GM04503 (cell line): ENCODE measurements at regions not wholly inside any gene's neighbourhood (a gene's known extent, or its start where the extent isn't known, plus 50 kb on each side); places are given as distances from the start of the nearest gene placed in this dataset.
"Not testable (repeated sequence)": the region's sequence is repeated elsewhere in the genome, so short reads cannot be mapped to it uniquely, and the experiment has no call there.

Experiments used
- DNase-seq: peaks from one replicate; pipeline ENCODE4 v3.0.0-alpha.2; 2012; ENCODE audit warnings: low read depth

DNA sequence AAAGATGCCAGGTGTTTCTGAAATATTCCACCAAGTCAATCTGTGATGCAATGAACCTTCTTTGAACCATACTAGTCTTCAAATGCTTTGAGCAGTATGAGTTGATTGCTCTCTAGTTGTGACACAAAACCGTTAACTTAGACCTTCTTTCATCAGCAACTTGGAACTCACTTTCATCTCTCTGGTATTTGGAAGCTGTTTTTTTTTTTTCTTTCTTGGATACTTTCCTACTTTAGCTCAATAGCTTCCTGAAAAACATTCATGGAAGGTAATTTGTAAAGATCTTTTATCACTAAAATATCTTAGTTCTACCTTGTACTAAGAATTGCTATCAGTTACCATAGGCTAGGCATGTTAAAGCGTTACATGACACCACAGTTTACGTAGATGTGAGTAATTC, 1071.9 kb upstream of the CHAC2 start:
- no peak for DNase-seq

DNA sequence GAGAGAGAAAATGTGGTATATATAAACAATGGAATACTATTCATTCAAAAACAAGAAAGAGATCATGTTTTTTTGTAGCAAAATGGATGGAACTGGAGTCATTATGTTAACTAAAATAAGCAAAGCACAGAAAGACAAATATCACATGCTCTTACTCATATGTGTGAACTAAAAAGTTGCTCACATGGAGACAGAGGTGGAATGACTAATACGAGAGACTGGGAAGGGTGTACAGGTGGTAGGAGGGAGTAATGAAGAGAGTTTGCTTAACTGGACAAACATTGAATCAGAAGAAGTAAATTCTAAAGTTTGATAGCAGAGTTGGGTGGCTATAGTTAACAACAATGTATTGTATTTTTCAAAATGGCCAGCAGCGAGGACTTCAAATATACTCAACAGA, 1080.7 kb upstream of the CHAC2 start:
- DNase-seq: no peak

DNA sequence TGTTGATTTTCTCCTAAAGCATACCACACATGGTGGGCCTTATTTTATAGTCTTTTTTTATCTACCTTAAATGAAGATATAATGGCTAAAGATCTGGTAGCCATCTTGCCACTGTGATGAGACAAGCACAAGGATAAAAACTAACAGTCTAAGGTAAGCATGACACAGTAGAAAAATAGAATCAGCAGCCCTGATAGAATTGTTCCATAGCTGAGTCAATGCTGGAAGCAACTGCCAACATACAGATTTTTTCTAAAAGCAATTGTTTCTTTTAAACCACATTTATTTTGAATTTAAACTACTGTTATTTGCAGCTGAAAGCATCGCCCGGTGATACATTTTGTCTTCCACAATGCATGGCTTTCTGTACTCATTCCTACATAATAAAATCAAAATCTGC, 1091.5 kb upstream of the CHAC2 start:
- no peak for DNase-seq

DNA sequence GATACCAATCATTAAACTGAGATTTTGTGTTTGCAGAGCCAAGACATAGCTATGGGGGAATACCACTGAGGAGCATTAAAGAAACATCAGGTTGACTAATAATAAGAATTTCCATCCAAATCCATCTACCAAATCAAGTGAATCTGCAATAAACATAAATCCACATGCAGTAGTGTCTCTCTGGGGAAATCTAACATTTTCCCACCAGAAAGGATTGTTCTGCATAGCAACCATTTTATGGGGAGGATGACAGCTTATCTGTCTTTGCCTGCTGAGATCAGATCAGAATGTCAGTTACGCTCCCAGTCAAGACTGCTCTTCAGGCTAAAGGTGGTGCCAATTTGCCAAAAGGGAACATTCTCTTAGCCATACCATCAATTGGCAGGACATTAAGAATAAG, 1098.9 kb upstream of the CHAC2 start:
- DNase-seq: no peak

DNA sequence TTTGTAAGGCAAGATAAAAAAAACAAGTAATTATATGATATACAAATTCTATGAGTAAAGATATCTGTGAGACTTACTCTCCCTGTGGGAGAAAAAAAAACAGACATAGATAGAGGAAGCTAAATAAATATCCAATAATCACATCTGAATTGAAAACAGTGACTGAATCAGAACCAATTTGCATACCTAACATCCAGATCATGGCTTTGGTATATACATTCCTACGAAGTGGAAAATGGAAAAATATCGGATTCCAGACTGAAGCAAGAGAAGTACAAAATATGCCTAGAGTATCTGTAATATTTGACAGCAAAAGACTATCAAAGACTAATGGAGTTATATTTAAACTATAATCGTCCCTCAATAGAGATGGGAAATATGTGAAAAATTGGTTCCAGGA, 1108.1 kb upstream of the CHAC2 start:
- no peak for DNase-seq

DNA sequence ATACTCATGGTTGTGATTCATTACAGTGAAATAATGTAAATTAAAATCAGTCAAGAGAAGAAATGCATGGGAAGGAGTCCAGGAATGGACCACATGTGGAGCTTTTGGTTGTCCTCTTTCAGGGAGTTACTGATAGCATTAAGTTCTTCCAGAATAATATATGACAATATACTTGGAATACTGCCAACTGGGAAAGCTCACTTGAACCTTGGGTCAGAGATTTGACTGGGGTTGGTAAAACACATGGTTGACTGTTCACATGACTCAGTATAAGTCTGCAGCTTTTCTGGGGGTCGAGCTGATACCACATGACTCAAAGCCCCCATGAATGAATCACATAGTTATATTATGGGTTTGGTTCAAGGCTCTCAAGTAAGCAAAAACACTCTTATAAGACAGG, 1109.0 kb upstream of the CHAC2 start:
- no peak for DNase-seq

DNA sequence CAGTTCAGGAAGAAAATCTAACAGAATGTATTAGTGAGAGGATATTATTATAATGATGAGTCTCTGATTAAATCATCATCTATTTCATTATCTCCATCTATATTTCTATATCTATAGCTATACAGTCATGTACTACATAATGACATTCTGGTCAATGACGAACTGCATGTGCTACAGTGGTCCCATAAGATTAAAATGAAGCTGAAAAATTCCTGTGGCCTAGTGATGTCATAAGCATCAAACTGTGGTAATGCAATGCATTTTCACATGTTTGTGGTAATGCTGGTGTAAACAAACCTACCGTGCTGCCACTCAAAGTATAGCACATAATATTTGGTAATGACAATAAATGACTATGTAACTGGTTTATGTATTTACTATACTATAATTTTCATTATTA, 1127.9 kb upstream of the CHAC2 start:
- DNase-seq: no peak

DNA sequence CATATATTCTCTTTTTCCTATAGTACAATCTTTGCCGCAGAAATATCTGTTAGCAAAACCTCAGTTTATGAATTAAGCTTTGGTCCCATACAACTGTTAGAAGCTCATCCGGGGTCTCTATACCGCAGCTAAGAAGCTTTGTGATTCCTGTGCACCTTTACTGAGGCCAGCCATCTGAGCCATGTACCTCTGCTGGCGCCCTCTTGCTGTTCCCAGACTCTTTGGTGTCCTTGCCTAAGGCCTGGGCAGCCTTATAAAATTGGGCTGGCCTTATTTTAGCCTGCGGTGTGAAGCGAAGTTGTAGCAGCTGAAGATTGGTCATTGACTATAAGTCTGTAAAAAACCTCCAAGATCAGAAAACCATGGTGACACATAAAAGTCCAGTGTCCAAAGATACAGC, 1135.1 kb upstream of the CHAC2 start:
- DNase-seq: no peak

DNA sequence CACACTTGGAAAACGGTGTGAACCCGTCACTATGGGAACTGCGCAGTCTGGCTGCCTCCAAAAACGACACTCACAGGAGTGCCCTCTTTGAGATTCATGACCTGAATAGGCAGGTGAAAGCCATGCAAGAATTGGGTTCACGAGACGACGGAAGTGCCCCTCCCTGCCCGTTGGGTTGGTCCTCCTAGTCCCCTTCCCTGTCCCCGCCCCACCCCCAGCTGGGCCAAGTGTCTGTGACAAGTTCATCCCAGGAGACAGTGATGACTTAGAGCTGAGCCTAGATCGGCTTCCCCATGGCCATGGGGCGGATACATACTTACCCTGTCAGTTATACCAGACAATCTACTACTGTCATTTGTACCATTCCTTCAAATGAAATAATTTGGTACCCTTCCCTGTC, 1137.7 kb upstream of the CHAC2 start:
- no peak for DNase-seq

DNA sequence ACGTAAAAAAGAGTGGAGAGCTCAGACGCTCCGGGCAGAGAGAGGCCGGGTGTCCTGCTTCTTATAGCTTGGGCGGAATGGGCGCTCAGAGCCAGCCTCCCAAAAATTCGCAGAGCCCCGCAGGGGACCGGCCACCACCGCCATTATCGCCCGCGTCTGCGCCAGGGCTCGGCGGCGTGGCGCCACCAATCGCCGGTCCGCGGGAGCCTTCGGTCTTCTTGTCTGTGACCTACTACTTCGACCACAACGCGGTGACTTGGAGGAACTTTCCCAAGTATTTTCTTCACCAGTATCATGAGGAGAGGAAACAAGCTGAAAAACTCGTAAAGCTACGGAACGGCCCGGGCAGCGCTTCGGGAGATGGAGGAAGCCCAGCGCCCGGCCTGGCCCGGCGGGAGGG, 1138.1 kb upstream of the CHAC2 start:
- DNase-seq: no peak

DNA sequence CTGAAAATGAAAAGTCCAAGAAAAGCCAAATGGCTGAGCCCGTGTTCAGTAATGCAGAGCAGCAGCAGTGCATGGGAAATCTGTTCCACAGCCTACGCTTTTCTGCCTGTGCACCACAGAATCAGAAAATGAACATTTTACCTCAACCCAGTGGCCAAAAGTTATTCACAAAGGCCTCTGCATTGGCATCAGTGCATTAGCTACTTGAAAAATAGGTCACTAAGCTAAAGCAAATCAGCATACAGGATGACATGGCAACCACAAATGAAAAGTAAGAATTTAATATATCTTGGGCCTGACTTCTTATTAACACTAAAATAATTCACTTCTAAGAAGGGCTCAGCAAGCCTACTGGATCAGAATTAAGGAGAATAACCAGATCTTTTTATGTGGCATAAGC, 1145.3 kb upstream of the CHAC2 start:
- no peak for DNase-seq

DNA sequence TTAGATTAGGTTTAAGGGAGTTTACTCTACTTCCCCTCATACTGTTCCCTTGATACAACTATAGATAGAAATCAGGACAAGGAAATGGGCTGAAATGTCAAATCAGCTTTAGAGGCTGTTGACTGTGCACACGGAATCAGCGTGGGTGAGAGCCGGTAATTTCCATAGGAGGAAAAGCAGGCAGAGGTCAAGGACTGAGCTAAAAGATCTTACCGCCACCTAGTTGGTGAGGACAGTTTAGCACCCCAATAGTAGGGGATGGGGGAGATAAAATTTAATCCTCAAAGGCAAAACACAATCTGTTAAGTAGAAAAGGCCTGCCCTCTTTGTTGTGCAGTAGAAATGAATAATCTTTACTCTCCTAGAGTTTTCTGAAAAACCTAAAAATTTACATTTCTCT, 1154.5 kb upstream of the CHAC2 start:
- no peak for DNase-seq

DNA sequence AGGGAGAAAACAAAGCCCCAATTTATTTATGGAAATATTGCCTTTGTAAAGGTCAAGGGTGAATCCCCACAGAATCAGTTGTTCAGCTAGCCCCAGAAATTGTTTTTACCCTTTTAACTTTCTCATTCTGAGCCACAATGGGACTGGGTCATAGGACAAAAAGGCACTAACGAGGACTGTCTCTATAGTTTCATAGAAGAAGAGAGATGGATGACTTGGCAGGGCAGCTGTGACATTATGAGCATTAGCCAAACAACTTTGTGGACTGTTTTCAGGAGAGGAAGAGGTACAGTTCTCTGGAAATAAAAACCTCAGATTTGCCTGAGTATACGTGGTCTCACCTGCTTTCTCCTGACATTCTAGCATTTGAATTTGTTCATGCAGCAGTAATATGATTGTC, 1155.8 kb upstream of the CHAC2 start:
- DNase-seq: no peak

DNA sequence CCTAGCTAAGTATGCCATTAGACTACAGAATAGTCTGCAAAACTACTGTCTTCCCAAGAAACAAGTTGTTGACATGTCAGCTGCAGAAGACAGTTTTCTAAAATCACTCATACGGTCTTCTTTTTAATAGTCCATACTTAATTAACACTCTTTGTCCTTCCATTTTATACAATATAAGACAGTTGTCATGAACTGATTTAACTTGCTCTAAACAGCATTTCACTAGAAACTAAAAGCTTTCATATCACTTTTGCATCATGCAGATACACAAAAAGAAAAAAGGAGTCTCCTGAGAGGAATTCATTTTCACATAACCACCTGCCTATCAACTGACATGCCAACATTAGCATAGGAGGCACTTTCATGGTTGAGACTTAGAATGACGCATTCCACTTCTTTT, 1159.6 kb upstream of the CHAC2 start:
- DNase-seq: no peak

DNA sequence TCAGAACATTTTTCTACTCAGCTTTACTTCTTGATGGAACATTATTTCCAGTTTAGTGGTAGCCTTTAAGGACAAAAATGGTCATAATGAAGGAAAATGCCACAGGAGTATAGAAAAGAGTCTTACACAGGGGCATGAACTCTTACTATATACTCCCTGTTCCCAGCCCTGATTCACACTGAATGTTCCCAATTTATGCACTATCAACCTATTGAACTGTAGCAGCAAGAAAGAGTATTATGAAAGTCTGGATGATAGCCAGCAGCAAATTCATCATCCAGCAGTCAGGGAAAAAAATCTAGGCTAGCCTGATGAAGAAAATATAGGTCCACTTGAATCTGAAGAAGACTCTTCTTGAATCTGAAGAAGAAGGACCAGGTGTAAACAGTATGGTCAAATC, 1170.3 kb upstream of the CHAC2 start:
- no peak for DNase-seq

DNA sequence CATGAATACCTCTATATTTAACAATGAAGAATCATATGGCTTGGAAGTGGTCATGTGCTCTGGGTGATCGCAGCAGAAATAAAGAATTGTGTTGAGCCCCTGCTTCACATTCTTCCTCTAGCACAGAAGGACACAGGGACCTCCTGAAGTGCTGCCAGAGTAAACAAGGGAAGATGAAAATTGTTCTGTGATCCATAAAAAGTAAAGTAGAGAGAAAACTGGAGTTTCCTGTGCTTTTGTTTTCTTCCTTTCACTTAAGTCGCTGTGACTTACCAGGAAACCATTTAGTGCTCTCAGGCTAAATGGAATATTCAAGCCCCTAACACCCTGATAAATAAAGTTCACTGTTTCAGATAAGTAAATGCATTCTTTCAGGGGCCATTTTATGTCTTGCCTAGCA, 1173.6 kb upstream of the CHAC2 start:
- no peak for DNase-seq

DNA sequence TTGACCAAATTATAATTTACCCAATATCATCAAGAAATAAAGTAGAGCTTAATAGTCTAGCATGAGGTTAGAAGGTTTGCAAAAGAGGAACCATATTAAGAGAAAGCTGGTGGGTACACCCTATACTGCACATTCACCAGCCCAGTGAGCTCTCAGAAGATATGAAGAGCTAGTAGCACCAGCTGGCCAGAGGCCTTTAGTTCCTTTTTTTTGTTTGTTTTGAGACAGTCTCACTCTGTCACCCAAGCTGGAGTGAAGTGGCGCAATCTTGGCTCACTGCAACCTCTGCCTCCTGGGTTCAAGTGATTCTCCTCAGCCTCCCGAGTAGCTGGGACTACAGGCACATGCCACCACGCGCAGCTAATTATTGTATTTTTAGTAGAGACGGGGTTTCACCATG, 1183.5 kb upstream of the CHAC2 start:
- not testable (repeated sequence) for DNase-seq

DNA sequence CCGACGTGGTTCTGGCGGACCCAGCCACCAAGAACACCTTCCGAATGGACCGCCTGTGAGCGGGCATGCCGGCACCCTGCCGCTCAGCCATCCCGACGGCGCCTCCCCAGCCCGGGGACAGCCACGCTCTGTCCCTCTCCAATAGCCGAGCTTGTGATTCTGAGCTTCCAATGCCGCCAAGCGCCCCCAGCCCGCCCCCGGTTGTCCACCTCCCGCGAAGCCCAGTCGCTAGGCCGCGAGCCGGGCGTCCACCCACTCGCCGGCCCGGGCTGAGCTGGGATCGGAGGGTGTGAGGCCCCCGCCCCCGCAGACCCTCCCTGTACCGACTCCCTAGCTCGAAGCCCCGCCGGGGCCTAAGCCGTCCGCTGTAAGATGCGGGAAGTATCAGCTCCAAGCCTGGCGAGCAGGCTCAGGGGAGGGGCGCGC, 1195.1 kb upstream of the CHAC2 start:
- DNase-seq: no peak

DNA sequence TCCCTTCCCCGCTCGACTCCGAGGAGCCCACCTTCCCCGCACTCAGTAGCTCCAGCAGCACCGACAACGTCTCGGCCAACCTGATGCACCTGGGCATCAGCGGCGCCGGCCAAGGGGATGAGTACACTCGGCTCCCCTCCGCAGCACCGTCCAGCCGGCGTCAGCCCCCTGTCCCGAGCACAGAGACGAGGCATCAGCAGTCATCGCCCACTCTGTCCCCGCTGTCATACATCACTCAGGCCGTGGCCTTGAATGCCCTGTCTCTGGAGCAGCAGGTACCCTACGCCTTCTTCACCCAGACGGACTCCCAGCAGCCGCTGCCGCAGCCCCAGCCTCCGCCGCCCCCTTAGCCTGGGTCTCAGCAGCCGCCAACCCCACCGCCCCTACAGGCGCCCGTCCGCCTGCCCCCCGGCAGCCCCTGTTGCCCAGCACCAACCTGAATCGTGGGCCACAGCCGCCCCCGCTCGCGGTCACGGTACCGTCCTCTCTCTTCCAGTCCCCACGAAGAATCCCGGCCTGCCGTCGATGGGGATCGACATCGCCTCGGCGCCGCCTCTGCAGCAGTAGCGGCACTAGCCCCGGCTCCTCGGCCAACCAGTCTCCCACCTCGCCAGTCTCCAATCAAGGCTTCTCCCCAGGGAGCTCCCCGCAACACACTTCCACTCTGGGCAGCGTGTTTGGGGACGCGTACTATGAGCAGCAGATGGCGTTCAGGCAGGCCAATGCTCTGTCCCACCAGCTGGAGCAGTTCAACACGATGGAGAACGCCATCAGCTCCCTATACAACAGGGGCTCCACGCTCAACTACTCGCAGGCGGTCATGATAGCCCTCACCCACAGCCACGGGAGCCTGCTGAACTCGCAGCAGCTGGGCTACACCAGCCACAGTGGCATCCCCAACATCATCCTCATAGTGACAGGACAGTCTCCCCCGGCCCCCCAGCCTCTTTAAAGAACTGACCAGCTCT, 1195.9 kb upstream of the CHAC2 start:
- DNase-seq: no peak

DNA sequence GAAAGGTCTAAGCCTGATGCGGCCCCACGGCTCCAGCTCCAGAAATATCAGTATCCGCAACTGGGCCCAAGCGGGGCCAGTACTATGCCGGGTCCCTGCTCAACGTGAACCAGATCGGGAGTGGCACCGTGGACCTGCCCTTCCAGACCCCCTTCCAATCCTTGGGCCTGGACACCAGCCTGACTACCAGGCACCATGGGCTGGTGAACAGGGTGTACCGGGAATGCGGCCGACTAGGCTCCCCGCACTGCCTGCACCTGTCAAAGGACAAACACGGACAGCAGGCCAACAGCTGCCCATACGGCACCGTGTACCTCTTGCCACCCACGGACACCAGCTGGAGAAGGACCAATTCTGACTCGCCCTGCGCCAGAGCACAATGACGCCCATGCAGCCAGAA, 1196.9 kb upstream of the CHAC2 start:
- DNase-seq: no peak

DNA sequence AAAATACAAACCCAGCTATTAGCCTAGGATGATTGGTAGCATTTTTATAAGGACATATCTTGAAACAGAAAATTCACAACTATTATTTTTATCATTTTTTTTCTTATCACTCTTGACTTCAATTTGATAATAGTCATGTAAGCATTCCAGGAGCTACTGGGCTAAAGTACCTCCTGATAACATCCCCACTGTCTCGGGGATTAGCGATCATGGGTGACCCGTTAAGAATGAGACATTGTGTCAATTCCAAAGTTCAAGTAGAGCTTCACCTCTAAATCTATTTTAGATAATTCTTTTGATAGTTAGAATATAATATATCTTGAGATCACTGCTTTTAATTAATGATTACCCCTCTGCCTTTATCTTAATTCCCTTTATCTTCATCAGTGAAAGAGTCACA, 1204.5 kb upstream of the CHAC2 start:
- DNase-seq: no peak

DNA sequence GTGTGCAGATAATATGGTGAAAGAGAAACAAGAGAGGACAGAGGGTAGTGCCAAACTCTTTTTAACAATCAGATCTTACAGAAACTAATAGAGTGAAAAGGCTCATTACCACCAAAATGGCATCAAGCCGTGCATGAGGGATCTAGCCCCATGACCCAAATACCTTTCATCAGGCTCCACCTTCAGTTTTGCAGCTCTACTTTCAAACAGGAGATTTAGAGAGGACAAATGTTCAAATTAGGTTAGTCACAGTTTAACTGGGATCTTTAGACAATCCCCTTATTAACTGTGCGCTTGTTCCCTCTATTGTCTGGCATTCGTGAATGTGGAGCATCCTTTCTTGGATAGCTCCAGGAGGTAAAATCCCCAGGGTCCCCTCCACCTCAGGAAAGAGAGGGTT, 1209.3 kb upstream of the CHAC2 start:
- DNase-seq: no peak

DNA sequence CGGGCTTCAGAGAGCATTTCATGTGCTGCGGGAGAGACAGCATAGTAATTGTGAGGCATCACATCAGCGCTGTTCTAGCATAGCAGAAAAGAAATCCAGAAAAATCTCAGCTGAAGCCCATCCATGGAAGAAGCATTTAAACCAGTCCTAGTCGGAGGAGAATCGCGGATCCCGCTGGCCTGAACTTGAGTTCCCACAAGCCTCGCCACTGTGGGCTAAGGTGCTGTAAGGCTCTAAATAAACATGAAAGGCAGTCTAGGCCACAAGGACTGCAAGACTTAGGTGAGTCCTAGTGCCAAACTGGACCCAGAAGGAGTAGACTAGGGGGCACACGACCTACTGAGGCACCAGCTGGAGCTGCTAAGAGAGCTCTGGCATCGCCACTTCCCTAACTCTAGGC, 1225.3 kb upstream of the CHAC2 start:
- DNase-seq: no peak
